Activated CD4-positive, CD25-positive, alpha-beta regulatory T cell treated with anti-CD3 and anti-CD28 coated beads, Interleukin-2, amount 50 U/mL, for 72 hours (primary cell): ENCODE measurements at regions not wholly inside any gene's neighbourhood (a gene's known extent, or its start where the extent isn't known, plus 50 kb on each side); places are given as distances from the start of the nearest gene placed in this dataset.
"Not testable (repeated sequence)": the region's sequence is repeated elsewhere in the genome, so short reads cannot be mapped to it uniquely, and the experiment has no call there.

Source experiments
- DNase-seq: peaks from one replicate; pipeline ENCODE4 v3.0.0; 2021

- DNase-seq: no peak
Measured at GRCh38 chr1:98575955-98576354, 85.6 kb upstream of the SNX7 start.

- DNase-seq: no peak
Measured at GRCh38 chr1:98565951-98566350, 95.6 kb upstream of the SNX7 start.

- DNase-seq: no peak
Measured at GRCh38 chr1:98559291-98559690, 102.2 kb upstream of the SNX7 start.

GRCh38 chr1:98557895-98558294 is 103.6 kb upstream of the SNX7 start:
- DNase-seq: no peak

GRCh38 chr1:98556521-98557158 is 104.9 kb upstream of the SNX7 start:
- no peak for DNase-seq

- DNase-seq: no peak
Measured at GRCh38 chr1:98555814-98556213, 105.7 kb upstream of the SNX7 start.

- DNase-seq: not testable (repeated sequence)
Measured at GRCh38 chr1:98552576-98553074, 108.9 kb upstream of the SNX7 start.

GRCh38 chr1:98550076-98550475 is 111.4 kb upstream of the SNX7 start:
- no peak for DNase-seq

- no peak for DNase-seq
Measured at GRCh38 chr1:98546319-98546718, 115.2 kb upstream of the SNX7 start.

- DNase-seq: no peak
Measured at GRCh38 chr1:98538106-98538505, 123.4 kb upstream of the SNX7 start.

GRCh38 chr1:98523256-98523655 is 138.3 kb upstream of the SNX7 start:
- no peak for DNase-seq

- no peak for DNase-seq
Measured at GRCh38 chr1:98516306-98516705, 145.2 kb upstream of the SNX7 start.

- no peak for DNase-seq
Measured at GRCh38 chr1:98515744-98516143, 145.8 kb upstream of the SNX7 start.

- not testable (repeated sequence) for DNase-seq
Measured at GRCh38 chr1:98512216-98512615, 149.3 kb upstream of the SNX7 start.

- DNase-seq: no peak
Measured at GRCh38 chr1:98503771-98504170, 157.8 kb upstream of the SNX7 start.

GRCh38 chr1:98502937-98503336 is 158.6 kb upstream of the SNX7 start:
- DNase-seq: no peak

GRCh38 chr1:98500324-98500723 is 161.2 kb upstream of the SNX7 start:
- DNase-seq: no peak

- DNase-seq: no peak
Measured at GRCh38 chr1:98498651-98499050, 162.9 kb upstream of the SNX7 start.

GRCh38 chr1:98497497-98497896 is 164.0 kb upstream of the SNX7 start:
- no peak for DNase-seq

GRCh38 chr1:98496256-98496995 is 165.1 kb upstream of the SNX7 start:
- no peak for DNase-seq

- DNase-seq: no peak
Measured at GRCh38 chr1:98493469-98493868, 168.1 kb upstream of the SNX7 start.

GRCh38 chr1:98490099-98490498 is 171.4 kb upstream of the SNX7 start:
- no peak for DNase-seq

GRCh38 chr1:98487620-98488019 is 173.9 kb upstream of the SNX7 start:
- DNase-seq: no peak

- DNase-seq: no peak
Measured at GRCh38 chr1:98482611-98483010, 178.9 kb upstream of the SNX7 start.

GRCh38 chr1:98480271-98480670 is 181.2 kb upstream of the SNX7 start:
- DNase-seq: no peak
